WERI-Rb-1 (cell line): ENCODE measurements at regions not wholly inside any gene's neighbourhood (a gene's known extent, or its start where the extent isn't known, plus 50 kb on each side); places are given as distances from the start of the nearest gene placed in this dataset.

Experiments
- DNase-seq: peaks from one replicate; pipeline ENCODE4 v3.0.0-alpha.2; 2020
- H3K27ac ChIP-seq: fragments of 250-450 bp; sonication (Bioruptor Pico); 2 replicates; pipeline ENCODE4 v1.5.1; 2020; ENCODE audit warnings: mild to moderate bottlenecking, moderate library complexity
- H3K27me3 ChIP-seq: fragments of 250-450 bp; sonication (Bioruptor Pico); 2 replicates; pipeline ENCODE4 v1.5.1; 2021; ENCODE audit warnings: mild to moderate bottlenecking, low read depth, moderate library complexity; ENCODE audit not compliant: insufficient read depth, severe bottlenecking
- H3K36me3 ChIP-seq: fragments of 250-450 bp; sonication (Bioruptor Pico); 2 replicates; pipeline ENCODE4 v1.5.1; 2020; ENCODE audit warnings: mild to moderate bottlenecking, moderate library complexity
- H3K4me3 ChIP-seq: 2 replicates; pipeline ENCODE4 v1.5.1; 2011; ENCODE audit warnings: low read depth, mild to moderate bottlenecking, control low read depth, low read length
- H3K9me3 ChIP-seq: fragments of 250-450 bp; sonication (Bioruptor Pico); 2 replicates; pipeline ENCODE4 v1.5.1; 2021; ENCODE audit warnings: mild to moderate bottlenecking, moderate library complexity; ENCODE audit not compliant: severe bottlenecking
- TF ChIP-seq, protein P1 (sequence below): IDR thresholded peaks from 2 replicates; pipeline ENCODE4 v1.5.1; 2011; ENCODE audit warnings: low read depth, mild to moderate bottlenecking, control low read depth, inconsistent platforms, low read length

DNA sequence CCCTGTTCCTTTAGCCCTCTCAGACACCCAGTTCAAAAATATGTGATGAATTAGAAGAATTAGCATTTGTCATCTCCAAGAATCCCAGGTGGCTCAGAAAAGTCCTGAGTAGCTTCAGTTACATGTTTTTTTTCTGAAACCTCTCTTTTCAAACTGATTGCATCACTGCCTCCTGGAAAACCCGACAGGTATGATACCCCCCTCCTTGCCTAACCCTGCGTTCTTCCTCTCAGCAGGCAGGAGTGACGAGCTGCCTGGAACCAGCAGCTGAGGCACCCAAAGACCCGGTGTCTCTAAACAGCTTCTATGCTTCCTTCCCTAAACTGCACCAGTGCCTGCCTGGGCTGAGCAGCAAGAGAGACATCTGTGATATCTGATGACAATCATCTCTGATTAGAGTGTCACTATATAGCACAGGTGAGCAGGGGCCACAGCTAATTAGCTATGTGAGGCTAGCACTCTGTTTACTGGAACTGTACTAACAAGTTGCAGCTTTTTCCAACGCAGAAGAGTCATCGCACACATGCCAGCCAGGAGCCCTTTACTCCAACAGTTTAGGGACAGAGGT lies 376.4 kb upstream of the ATP5MC3 start:
- no peak for DNase-seq
- Histone ChIP-seq H3K36me3 (no peaks in the 10 kb centered on the region), H3K27me3 (peaks cover 75% of the 10 kb centered on the region), H3K4me3 (no peak overlapping the region), H3K9me3 (no peaks in the 10 kb centered on the region), H3K27ac (no peak overlapping the region)
- TF ChIP-seq, protein P1, sequence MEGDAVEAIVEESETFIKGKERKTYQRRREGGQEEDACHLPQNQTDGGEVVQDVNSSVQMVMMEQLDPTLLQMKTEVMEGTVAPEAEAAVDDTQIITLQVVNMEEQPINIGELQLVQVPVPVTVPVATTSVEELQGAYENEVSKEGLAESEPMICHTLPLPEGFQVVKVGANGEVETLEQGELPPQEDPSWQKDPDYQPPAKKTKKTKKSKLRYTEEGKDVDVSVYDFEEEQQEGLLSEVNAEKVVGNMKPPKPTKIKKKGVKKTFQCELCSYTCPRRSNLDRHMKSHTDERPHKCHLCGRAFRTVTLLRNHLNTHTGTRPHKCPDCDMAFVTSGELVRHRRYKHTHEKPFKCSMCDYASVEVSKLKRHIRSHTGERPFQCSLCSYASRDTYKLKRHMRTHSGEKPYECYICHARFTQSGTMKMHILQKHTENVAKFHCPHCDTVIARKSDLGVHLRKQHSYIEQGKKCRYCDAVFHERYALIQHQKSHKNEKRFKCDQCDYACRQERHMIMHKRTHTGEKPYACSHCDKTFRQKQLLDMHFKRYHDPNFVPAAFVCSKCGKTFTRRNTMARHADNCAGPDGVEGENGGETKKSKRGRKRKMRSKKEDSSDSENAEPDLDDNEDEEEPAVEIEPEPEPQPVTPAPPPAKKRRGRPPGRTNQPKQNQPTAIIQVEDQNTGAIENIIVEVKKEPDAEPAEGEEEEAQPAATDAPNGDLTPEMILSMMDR, result no peak

DNA sequence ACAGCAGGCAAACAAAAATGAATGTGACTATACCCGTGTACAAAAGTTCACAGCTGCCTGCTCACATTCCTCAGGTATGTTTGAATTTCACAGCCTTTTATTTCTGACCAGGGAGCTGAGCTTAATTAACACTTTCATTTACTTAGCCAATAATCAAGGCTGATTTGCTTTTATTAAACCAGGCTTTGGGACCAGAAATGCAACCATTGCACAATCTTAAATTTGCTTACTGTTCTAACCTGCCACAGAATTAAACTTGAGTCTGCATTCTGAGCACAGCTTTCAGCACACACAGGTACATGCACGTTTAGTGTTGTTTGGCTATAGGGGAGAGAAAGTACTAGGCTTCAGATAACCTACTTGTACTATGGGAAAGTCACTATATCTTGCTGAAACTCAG lies 372.4 kb upstream of the ATP5MC3 start:
- TF ChIP-seq, protein P1, result no peak
- no peak overlapping the region for H3K27ac ChIP-seq
- H3K27me3 ChIP-seq, result peaks cover 68% of the 10 kb centered on the region
- H3K4me3 ChIP-seq, result no peak overlapping the region
- no peaks in the 10 kb centered on the region for H3K36me3 ChIP-seq
- no peaks in the 10 kb centered on the region for H3K9me3 ChIP-seq
- DNase-seq, result no peak

DNA sequence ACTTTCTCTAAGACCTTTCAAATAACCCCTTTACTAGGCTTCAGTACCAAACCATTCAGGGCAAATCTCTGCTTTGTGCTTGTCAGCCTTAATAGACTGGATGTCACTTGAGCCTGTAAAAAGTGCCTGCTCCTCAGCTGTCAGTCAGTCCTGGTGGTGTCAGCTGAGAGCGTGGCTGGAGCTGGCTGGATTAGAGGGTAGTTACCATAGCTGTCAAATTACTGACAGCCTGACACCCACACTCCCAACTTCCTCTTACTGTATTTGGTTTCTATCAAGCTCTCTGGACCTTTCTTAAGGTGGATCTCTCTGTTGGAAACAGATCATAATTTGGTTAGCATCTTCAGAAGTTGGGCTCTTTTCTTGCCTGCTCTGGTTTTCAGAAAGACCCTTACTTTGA lies 371.4 kb upstream of the ATP5MC3 start:
- Histone ChIP-seq H3K27ac (no peak overlapping the region), H3K4me3 (no peak overlapping the region), H3K9me3 (no peaks in the 10 kb centered on the region), H3K27me3 (peaks cover 59% of the 10 kb centered on the region), H3K36me3 (no peaks in the 10 kb centered on the region)
- TF ChIP-seq, protein P1, result no peak
- no peak for DNase-seq

DNA sequence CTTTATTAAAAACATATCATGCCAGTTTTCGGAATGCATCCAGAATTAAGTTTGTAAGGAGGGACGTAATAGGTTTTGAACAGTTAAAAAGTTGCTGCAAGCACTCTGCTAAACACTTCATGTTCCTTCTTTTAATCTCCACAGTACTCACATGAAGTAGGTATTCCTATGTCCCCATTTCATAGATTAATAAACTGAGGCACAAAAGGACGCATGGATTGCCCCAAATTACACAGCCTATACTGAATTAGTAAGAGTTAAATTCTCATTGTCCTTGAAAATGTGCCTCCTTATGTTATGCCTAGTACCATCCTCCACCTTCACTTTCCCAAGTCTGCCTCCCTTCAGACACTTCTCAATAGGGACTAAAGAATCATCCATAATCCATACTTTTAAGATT lies 358.9 kb upstream of the ATP5MC3 start:
- no peak for DNase-seq
- Histone ChIP-seq H3K27me3 (peaks cover 45% of the 10 kb centered on the region), H3K9me3 (no peaks in the 10 kb centered on the region), H3K36me3 (no peaks in the 10 kb centered on the region), H3K27ac (no peak overlapping the region), H3K4me3 (no peak overlapping the region)
- TF ChIP-seq, protein P1, result no peak

DNA sequence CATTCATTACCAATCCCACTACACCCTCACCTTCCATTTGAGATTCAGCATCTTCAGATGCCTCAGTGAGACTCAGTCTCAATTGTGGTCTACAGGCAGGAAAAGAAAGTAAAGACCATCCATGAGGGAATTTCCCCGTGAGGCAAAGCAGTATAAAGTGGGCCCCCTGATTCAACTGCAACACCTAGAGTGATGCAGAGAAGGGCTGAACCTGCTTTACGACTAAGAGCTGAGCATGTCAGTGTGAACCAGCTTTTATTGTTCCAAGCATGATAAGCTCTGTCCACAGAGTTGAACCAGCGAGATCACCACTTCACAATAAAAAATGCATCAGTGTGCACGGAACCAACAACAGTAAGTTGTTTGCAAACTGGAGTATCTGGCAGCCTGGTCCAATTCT lies 357.6 kb upstream of the ATP5MC3 start:
- TF ChIP-seq, protein P1, result no peak
- Histone ChIP-seq H3K36me3 (no peaks in the 10 kb centered on the region), H3K4me3 (no peak overlapping the region), H3K27ac (no peak overlapping the region), H3K9me3 (no peaks in the 10 kb centered on the region), H3K27me3 (peaks cover 51% of the 10 kb centered on the region)
- DNase-seq, result no peak

DNA sequence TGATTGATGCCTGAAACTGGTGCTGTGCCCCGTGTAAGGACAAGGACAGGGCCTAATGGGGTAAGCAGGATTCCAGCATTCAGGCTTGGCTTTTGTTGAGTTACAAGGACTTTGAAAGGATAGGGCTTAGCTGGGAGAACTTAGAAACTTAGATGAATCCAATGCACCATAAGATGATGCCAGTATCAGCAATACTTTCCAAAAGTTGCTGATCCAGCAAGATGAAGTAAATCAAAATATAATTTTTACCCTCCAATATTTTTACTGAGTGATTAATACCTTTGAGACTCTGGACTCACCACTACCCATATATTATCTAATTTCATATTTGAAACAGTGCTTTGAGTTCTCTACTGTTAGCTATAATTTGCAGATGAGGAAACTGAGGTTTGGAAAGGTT lies 354.5 kb upstream of the ATP5MC3 start:
- DNase-seq, result no peak
- TF ChIP-seq, protein P1, result no peak
- Histone ChIP-seq H3K36me3 (no peaks in the 10 kb centered on the region), H3K27me3 (peaks cover 51% of the 10 kb centered on the region), H3K27ac (no peak overlapping the region), H3K4me3 (no peak overlapping the region), H3K9me3 (peaks cover 2% of the 10 kb centered on the region)
